ENCODE measurements at regions not wholly inside any gene's neighbourhood (a gene's known extent, or its start where the extent isn't known, plus 50 kb on each side); places are given as distances from the start of the nearest gene placed in this dataset.

DNA sequence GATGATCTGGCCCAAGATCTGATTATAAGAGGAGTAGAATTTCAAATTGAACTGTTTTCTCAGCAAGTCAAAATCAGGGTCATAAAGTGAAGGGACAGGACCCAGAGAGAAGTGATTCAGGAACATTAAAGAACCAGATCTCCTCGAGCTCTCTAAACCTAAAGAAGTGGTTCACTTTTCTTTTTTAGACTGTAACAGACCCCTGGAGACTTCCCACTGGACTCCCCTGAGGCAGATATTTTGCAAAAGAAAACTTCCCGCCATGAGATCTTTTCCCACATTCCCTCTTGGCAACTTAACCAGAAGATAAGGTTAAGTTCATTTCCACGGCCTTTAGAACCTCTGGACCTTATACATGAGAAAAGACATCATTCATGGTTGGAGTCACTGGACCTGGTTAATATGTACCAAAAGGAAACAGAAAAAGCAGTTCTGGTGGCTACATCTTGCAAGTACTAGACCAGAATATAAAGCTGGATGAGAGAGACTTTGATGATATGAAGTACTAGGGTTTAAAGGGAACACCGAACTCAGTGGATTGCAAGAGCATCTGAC, 1061.4 kb downstream of the MRPL39 start:
- TF ChIP-seq, protein P1, sequence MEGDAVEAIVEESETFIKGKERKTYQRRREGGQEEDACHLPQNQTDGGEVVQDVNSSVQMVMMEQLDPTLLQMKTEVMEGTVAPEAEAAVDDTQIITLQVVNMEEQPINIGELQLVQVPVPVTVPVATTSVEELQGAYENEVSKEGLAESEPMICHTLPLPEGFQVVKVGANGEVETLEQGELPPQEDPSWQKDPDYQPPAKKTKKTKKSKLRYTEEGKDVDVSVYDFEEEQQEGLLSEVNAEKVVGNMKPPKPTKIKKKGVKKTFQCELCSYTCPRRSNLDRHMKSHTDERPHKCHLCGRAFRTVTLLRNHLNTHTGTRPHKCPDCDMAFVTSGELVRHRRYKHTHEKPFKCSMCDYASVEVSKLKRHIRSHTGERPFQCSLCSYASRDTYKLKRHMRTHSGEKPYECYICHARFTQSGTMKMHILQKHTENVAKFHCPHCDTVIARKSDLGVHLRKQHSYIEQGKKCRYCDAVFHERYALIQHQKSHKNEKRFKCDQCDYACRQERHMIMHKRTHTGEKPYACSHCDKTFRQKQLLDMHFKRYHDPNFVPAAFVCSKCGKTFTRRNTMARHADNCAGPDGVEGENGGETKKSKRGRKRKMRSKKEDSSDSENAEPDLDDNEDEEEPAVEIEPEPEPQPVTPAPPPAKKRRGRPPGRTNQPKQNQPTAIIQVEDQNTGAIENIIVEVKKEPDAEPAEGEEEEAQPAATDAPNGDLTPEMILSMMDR (IDR thresholded peaks at IDR 0.05; ENCODE audit: low read depth, low read length), result no peak
- TF ChIP-seq EZH2phosphoT487 (IDR thresholded peaks at IDR 0.05; ENCODE audit: low read depth), result no peak

All from OCI-LY3 (cell line).